IPS-18c (cell line): ENCODE measurements at regions not wholly inside any gene's neighbourhood (a gene's known extent, or its start where the extent isn't known, plus 50 kb on each side); places are given as distances from the start of the nearest gene placed in this dataset.
"Not testable (repeated sequence)": the region's sequence is repeated elsewhere in the genome, so short reads cannot be mapped to it uniquely, and the experiment has no call there.

Source experiments
- H3K4me3 ChIP-seq: 2 replicates; pipeline ENCODE4 v1.7.0; 2013; ENCODE audit warnings: low read depth, mild to moderate bottlenecking, low read length, moderate library complexity; ENCODE audit not compliant: insufficient read depth
- H3K9me3 ChIP-seq: one replicate; pipeline ENCODE4 v1.6.1; 2013; ENCODE audit warnings: mild to moderate bottlenecking, low read length, moderate library complexity; ENCODE audit not compliant: control insufficient read depth, insufficient read depth

DNA sequence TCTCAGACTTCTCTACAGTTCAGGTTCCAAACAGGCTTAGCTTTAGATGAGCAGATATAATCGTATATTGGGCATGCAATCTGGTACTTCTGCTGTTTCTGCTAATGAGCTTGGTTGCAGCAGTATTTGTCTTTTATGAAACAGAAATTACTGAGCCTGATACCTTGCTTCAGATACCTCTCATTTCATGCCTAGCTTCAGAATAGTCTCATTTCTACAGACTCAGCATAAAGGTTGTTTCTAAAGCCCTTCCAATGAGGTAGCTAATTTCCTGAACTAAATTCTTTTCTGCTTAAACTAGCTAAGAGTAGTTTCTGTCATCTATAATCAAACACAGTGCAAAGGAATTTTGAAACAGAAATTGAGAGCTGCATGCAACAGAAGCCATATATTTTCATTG lies 275.0 kb upstream of the KITLG start:
- H3K4me3 ChIP-seq: no peak overlapping the region
- no peaks in the 10 kb centered on the region for H3K9me3 ChIP-seq

DNA sequence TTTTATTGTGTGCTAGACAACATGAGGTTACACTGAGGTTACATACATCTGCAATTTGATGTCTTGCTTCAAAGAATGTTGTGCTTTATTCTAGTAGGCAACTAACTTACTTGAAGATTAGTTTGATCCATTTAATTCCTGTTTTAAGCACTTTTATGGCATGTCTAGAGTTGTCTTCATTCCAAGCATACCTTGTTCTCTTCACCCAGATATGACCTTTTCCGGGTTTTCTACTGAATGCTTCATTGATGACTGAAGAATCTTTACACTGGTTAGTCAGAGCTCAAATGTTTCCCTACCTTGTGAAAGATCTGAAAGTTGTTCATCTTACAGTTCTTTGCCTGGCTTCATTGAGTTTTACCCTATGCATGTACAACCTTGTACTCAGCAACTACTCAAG lies 274.0 kb upstream of the KITLG start:
- no peak overlapping the region for H3K4me3 ChIP-seq

DNA sequence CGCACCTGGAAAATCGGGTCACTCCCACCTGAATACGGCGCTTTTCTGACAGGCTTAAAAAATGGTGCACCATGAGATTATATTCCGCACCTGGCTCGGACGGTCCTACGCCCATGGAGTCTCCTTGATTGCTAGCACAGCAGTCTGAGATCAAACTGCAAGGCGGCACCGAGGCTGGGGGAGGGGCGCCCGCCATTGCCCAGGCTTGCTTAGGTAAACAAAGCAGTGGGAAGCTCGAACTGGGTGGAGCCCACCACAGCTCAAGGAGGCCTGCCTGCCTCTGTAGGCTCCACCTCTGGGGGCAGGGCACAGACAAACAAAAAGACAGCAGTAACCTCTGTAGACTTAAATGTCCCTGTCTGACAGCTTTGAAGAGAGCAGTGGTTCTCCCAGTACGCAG lies 267.0 kb upstream of the KITLG start:
- H3K4me3 ChIP-seq, H3K9me3 ChIP-seq: not testable (repeated sequence)

More for the DNA sequence above, 274.0 kb upstream of the KITLG start:
- H3K9me3 ChIP-seq: no peaks in the 10 kb centered on the region

DNA sequence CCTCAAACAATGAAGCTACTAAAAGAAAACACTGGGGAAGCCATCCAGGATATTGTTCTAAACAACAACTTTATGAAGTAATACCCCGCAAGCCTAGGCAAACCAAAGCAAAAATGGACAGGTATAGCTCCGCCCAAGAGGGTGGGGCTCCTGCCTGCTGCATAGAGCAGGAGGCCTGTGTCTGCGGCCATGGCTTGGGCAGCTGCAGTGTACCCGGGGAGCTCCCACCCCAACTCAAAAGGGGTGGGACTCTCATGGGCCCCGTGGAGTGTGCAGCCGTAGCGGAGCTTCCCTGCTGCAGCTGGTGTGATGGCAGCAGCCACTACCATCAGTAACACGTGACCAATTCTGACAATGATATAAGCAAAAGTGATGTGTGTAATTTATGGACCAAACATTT lies 264.2 kb upstream of the KITLG start:
- no peaks in the 10 kb centered on the region for H3K9me3 ChIP-seq
- H3K4me3 ChIP-seq: no peak overlapping the region

DNA sequence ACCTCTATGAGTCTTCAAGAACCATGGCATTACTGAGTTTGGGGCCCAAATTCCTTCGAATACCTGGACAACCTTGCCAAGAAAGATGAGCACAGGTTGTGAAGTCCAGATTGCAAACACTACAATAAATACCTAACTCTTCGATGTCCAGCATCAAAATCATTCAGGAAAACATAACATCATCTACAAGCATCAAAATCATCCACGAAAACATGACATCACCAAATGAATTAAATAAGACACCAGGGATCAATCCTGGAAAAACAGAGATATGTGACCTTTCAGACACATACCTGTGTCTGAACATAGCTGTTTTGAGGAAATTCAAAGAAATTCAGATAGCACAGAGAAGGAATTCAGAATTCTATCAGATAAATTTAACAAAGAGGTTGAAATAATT lies 262.0 kb upstream of the KITLG start:
- Histone ChIP-seq H3K9me3 (peaks cover 3% of the 10 kb centered on the region), H3K4me3 (no peak overlapping the region)

DNA sequence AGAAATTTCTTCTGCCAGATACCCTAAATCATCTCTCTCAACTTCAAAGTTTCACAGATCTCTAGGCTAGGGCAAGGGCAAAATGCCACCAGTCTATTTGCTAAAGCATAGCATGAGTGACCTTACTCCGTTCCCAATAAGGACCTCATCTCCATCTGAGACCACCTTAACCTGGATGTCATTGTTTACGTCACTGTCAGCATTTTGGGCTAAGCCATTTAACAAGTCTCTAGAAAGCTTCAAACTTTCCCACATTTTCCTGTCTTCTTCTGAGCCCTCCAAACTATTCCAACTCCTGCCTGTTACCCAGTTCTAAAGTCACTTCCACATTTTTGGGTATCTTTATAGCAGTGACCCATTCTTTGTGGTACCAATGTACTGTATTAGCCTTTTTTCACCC lies 259.2 kb upstream of the KITLG start:
- peaks cover 3% of the 10 kb centered on the region for H3K9me3 ChIP-seq

DNA sequence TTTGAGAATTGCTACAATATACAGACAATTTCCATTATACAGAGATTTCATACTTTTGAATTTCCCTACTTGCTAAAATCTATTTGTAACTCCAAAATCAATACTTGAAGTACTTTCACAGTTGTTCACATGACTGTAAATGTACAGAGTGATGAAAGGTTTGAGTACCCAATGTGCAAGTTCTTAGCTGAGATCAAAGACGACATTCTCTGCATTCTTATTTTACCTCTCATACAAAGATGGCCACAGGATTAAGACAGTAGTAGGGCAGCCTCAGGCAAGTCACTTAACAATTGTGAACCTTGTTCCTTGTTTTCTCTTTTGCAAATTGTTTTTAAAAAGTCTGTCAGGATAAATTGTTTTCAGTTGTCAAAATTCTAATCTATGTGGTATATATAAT lies 255.9 kb upstream of the KITLG start:
- H3K4me3 ChIP-seq: no peak overlapping the region
- peaks cover 3% of the 10 kb centered on the region for H3K9me3 ChIP-seq

More for the DNA sequence above, 259.2 kb upstream of the KITLG start:
- no peak overlapping the region for H3K4me3 ChIP-seq

DNA sequence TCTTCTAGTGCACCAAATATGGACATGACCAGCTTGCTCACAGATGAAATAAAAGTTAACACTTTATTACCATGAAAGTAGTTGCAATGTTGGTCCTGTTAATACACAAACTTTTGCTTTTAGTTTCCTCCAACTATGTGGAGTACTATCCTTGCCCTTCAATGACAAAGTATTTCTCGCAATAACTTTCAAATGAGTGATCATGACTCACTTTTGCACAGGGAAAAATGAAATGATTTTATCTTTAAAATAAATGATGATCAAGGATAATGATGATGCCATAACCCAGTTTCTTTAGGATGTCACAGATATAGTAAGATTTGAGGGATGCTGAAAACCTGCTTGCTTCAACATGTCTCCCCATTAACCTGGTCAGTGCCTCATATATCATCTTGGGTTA lies 254.0 kb upstream of the KITLG start:
- no peak overlapping the region for H3K4me3 ChIP-seq
- peaks cover 5% of the 10 kb centered on the region for H3K9me3 ChIP-seq

DNA sequence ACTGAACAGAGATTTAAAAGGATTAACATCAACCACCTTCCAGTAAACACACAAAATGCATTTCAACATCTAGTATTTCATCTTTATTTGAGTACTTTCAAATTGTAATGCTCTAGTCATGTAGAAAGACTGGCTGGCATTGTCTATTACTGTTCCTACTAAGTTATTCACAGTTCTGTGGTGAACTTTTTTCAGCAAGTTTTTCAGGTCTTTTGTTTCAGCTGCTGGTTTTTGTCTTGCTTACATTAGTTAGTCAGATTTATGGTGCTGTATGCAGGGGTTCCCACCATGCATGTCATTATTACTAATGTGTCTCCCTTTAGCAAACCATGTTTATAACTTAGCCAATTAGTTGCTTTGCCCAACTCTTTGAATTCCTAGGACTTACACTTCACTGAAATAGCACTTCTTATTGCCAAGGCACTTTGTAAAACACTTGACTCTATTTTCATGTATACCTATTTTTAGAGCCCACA lies 253.4 kb upstream of the KITLG start:
- H3K4me3 ChIP-seq: no peak overlapping the region
- peaks cover 5% of the 10 kb centered on the region for H3K9me3 ChIP-seq

DNA sequence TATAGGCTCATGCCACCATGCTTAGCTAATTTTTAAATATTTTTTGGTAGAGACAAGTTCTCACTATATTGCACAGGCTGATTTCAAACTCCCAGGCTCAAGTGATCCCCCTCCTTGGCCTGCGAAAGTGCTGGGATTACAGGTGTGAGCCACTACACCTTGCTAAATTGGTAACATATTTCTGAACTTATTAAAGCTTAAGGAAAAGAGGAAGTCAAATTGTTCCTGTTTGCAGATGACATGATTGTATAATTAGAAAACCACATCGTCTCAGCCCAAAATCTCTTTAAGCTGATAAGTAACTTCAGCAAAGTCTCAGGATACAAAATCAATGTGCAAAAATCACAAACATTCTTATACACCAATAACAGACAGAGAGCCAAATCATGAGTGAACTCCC lies 248.3 kb upstream of the KITLG start:
- not testable (repeated sequence) for H3K9me3 ChIP-seq, H3K4me3 ChIP-seq

DNA sequence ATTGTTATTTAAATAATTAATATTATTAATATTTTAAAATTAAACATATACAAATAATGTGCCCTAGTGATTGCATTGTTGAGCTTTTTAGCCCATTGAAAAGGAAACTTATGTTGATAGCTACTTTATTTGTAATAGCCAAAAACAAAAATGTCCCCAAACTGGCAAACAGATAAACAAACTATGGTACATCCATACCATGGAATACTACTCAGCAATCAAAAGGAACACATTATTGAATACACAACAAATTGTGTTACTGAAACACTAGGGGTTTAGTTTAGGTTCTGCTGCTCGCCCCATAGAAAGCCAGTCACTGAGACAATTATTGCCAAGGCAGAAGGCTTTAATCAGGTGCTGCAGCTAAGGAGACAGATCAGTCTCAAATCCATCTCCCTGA lies 239.7 kb upstream of the KITLG start:
- H3K9me3 ChIP-seq: no peaks in the 10 kb centered on the region
- no peak overlapping the region for H3K4me3 ChIP-seq

DNA sequence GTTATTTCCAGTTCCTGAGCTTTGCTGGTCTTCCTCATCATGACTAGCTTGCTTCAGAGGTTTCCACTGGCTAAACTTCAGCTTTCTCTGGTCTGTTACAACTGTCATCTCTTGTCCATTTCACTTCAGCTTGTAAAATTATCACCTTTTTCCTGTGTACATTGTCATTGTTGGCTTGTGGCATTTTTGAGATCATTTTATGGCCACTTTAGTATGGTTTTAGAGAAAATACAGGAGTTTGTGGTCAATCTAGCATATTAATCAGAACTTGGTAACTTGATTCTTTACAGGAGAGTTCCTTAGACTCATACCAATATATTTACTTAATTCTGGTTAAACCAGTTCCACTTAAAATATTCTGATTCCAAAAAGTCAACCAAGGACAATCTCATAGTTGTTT lies 235.9 kb upstream of the KITLG start:
- no peaks in the 10 kb centered on the region for H3K9me3 ChIP-seq
- no peak overlapping the region for H3K4me3 ChIP-seq

DNA sequence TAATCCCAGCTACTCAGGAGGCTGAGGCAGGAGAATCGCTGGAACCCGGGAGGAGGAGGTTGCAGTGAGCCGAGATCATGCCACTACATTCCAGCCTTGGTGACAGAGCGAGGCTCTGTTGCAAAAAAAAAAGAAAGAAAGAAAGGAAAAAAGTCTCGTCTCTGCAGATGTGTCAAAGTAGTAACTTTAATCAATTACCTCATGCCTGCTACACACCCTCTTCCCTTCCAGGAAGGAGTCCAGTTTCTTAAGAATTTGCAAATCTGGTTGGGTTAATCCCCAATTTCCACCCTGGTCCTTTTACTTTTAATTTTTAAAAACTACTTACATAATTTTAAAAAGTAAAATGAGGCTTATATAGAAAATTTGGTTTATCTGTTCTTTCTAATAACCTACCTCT lies 234.5 kb upstream of the KITLG start:
- Histone ChIP-seq H3K9me3 (no peaks in the 10 kb centered on the region), H3K4me3 (no peak overlapping the region)

DNA sequence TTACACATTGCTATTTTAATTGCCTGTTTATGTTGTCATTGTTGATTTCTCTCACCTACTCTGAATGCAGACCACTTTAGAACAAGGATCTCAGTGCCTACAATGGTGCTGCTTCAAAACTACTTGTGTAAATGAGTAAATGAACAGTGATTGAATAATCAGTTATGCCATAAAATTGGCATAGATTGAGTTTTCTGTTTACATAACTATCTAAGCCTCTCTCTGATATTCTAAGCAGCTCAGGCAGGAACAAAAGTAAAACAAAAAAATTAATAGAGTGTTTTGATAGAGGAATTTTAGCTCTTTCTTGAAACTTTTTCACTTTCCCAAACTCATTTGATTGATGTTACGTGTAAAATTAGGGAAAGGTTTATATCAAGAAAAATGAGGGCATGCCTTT lies 232.3 kb upstream of the KITLG start:
- no peak overlapping the region for H3K4me3 ChIP-seq

DNA sequence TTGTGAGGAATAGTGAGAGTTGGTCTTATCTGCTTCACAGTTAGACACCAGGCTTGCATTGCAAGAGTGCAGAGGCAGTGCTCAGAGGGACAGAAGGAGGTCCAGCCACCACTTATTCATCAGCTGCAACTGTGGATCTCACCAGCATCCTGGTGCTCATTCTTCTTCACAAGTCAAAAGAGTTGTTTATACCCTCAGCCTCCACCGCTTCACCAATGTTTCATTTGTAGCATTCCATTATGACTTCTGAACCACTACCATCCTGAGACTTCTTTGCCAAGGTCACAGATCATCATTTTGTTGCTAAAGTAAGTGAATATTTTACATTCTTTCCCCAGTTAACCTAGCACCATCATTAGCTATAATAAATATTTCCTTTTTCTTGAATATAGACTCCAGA lies 230.5 kb upstream of the KITLG start:
- Histone ChIP-seq H3K9me3 (no peaks in the 10 kb centered on the region), H3K4me3 (no peak overlapping the region)

More for the DNA sequence above, 232.3 kb upstream of the KITLG start:
- no peaks in the 10 kb centered on the region for H3K9me3 ChIP-seq

DNA sequence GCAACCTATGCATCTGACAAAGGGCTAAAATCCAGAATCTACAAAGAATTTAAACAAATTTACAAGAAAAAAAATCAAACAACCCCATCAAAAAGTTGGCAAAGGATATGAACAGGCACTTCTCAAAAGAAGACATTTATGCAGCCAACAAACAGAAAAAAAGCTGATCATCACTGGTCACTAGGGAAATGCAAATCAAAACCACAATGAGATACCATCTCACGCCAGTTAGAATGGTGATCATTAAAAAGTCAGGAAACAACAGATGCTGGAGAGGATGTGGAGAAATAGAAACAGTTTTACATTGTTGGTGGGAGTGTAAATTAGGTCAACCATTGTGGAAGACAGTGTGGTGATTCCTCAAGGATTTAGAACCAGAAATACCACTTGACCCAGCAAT lies 229.6 kb upstream of the KITLG start:
- H3K4me3 ChIP-seq, H3K9me3 ChIP-seq: not testable (repeated sequence)

DNA sequence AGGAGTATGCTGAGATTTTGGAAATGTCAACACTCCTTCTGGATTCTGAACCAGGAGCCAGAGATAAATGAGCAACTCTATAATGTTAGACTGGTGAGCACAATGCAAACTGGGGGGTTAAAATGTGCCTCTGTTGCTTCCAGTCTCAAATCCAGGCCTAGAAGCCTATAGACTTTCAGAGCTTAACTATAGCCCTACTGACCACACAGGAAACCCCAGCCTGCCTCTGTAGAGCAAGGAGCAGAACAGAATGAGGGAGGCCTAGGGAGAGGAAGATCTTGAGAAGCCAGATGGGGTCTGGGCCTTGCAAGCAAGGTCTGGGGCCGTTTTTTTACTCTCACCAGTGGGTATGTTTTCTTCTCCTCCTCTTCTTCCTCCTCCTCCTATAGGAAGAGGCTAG lies 225.4 kb upstream of the KITLG start:
- Histone ChIP-seq H3K9me3 (no peaks in the 10 kb centered on the region), H3K4me3 (no peak overlapping the region)

DNA sequence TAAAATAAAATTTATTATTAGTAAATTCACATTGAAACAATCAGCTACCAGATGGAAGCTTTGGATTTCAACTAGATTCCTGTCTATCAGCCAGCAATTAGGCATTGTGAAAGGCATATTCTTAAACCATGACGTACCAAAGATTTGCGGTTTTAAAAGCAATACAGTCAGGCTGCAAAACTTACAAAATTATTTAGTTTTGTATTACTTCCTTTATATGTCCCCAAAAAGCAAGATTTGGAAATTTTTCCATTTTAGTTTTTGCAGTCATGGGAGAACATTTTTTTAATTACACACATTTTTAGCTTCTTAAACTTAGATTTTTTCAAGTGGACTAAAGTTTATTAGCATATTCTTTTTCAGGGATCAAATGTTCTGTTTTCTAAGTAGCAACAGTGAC lies 225.0 kb upstream of the KITLG start:
- H3K9me3 ChIP-seq: no peaks in the 10 kb centered on the region

DNA sequence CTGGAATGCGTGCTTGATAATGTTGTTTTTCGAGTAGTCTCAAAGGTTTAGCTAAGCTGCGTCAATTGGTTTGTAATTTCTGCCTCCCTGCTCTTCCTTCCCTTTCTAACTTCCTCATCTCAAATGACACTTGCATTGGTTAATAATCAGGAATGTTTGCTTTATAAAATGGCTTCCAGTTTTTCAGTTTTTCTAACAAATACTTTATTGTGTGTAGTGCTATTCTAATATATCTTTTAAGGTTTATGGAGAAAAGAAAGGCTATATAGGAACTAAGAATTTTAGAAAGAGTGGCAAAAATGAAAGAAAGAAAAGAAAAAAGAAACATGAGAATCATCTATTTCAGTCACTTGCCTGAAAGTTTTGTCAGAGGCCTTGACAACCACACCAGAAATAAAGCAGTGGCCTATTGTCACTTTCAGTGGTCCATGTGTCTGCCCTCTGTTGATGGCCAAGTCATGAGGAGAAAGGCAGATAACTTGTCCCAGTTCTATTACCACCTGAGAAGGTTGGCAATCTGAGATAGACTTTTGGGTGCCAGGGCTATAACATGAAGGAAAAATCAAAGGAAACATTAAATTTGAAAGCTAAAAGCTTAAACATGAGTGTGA lies 221.9 kb upstream of the KITLG start:
- no peaks in the 10 kb centered on the region for H3K9me3 ChIP-seq
- H3K4me3 ChIP-seq: no peak overlapping the region

More for the DNA sequence above, 225.0 kb upstream of the KITLG start:
- H3K4me3 ChIP-seq: no peak overlapping the region
